Stimulated activated naive CD8-positive, alpha-beta T cell treated with anti-CD3 and anti-CD28 coated beads, Interleukin-15, amount 100 ng/mL, for 72 hours (primary cell): ENCODE measurements at regions not wholly inside any gene's neighbourhood (a gene's known extent, or its start where the extent isn't known, plus 50 kb on each side); places are given as distances from the start of the nearest gene placed in this dataset.
A peak's percentile ranks its signal among the peaks of the same experiment; 100 is the strongest.
"Not testable (repeated sequence)": the region's sequence is repeated elsewhere in the genome, so short reads cannot be mapped to it uniquely, and the experiment has no call there.

Experiments used
- ATAC-seq: fragments of 150-1000 bp; cut with Tn5 transposase; 2 replicates; pipeline ENCODE4 v1.10.0; 2021; ENCODE audit warnings: mild to moderate bottlenecking, moderate library complexity
- DNase-seq, 2 donors: peaks; one replicate each; pipeline ENCODE4 v3.0.0; 2021 to 2022
- H3K27ac Mint-ChIP-seq, 2 donors: one replicate each; pipeline ENCODE4 v1.8.0; 2022; ENCODE audit warnings: mild to moderate bottlenecking in 2 of 2, mixed read lengths in 2 of 2, moderate library complexity in 2 of 2
- H3K27me3 Mint-ChIP-seq: one replicate; pipeline ENCODE4 v1.8.0; 2022; ENCODE audit warnings: mixed read lengths
- H3K4me1 Mint-ChIP-seq: one replicate; pipeline ENCODE4 v1.8.0; 2022; ENCODE audit warnings: mild to moderate bottlenecking, mixed read lengths
- H3K4me3 Mint-ChIP-seq, 2 donors: one replicate each; pipeline ENCODE4 v1.8.0; 2022; ENCODE audit warnings: mild to moderate bottlenecking in 2 of 2, mixed read lengths in 2 of 2, moderate library complexity in 1 of 2
- H3K9me3 Mint-ChIP-seq, 2 donors: one replicate each; pipeline ENCODE4 v1.8.0; 2022; ENCODE audit warnings: mixed read lengths in 2 of 2

GRCh38 chr11:38005597-38005996 lies 1407.6 kb upstream of the RAG2 start:
- no peaks in the 10 kb centered on the region for H3K4me1 Mint-ChIP-seq
- H3K27me3 Mint-ChIP-seq, result no peaks in the 10 kb centered on the region
- no peak overlapping the region for H3K27ac Mint-ChIP-seq
- ATAC-seq, result no peak
- no peak overlapping the region for H3K4me3 Mint-ChIP-seq
- no peak for DNase-seq
- H3K9me3 Mint-ChIP-seq, result peaks cover 0 to 23% of the 10 kb centered on the region in 2 donors

GRCh38 chr11:37999171-37999570 lies 1401.1 kb upstream of the RAG2 start:
- Mint-ChIP-seq H3K27ac (no peak overlapping the region), H3K4me1 (no peaks in the 10 kb centered on the region), H3K9me3 (peaks cover 2 to 16% of the 10 kb centered on the region in 2 donors), H3K27me3 (no peaks in the 10 kb centered on the region), H3K4me3 (no peak overlapping the region)
- no peak for ATAC-seq
- DNase-seq, result no peak

GRCh38 chr11:37995886-37996285 lies 1397.8 kb upstream of the RAG2 start:
- no peak overlapping the region for H3K4me3 Mint-ChIP-seq
- no peaks in the 10 kb centered on the region for H3K27me3 Mint-ChIP-seq
- peaks cover 0 to 8% of the 10 kb centered on the region in 2 donors for H3K9me3 Mint-ChIP-seq
- ATAC-seq (no peak), DNase-seq (no peak)
- no peaks in the 10 kb centered on the region for H3K4me1 Mint-ChIP-seq
- H3K27ac Mint-ChIP-seq, result no peak overlapping the region

GRCh38 chr11:37988031-37988430 lies 1390.0 kb upstream of the RAG2 start:
- Mint-ChIP-seq H3K4me1 (no peaks in the 10 kb centered on the region), H3K9me3 (peaks cover 0 to 4% of the 10 kb centered on the region in 2 donors), H3K4me3 (no peak overlapping the region), H3K27me3 (no peaks in the 10 kb centered on the region), H3K27ac (no peak overlapping the region)
- DNase-seq (no peak), ATAC-seq (no peak)

GRCh38 chr11:37984991-37985390 lies 1387.0 kb upstream of the RAG2 start:
- DNase-seq, result no peak
- no peak for ATAC-seq
- no peaks in the 10 kb centered on the region for H3K27me3 Mint-ChIP-seq
- H3K27ac Mint-ChIP-seq, result no peak overlapping the region
- H3K4me3 Mint-ChIP-seq, result no peak overlapping the region
- no peaks in the 10 kb centered on the region for H3K4me1 Mint-ChIP-seq
- peaks cover 0 to 4% of the 10 kb centered on the region in 2 donors for H3K9me3 Mint-ChIP-seq

GRCh38 chr11:37978647-37979046 lies 1380.6 kb upstream of the RAG2 start:
- no peak overlapping the region for H3K27ac Mint-ChIP-seq
- H3K27me3 Mint-ChIP-seq, result no peaks in the 10 kb centered on the region
- DNase-seq, result no peak
- H3K9me3 Mint-ChIP-seq, result peaks cover 0 to 4% of the 10 kb centered on the region in 2 donors
- no peak overlapping the region for H3K4me3 Mint-ChIP-seq
- no peaks in the 10 kb centered on the region for H3K4me1 Mint-ChIP-seq
- ATAC-seq, result no peak

- no peak for ATAC-seq
- no peak overlapping the region for H3K27ac Mint-ChIP-seq
- no peaks in the 10 kb centered on the region for H3K27me3 Mint-ChIP-seq
- DNase-seq, result no peak
- H3K4me3 Mint-ChIP-seq, result no peak overlapping the region
- no peaks in the 10 kb centered on the region for H3K4me1 Mint-ChIP-seq
- H3K9me3 Mint-ChIP-seq, result peaks cover 4 to 11% of the 10 kb centered on the region in 2 donors
Observed at GRCh38 chr11:37973941-37974340, 1375.9 kb upstream of the RAG2 start.

GRCh38 chr11:37972691-37973090 lies 1374.7 kb upstream of the RAG2 start:
- Mint-ChIP-seq H3K9me3 (peaks cover 4 to 19% of the 10 kb centered on the region in 2 donors), H3K4me1 (no peaks in the 10 kb centered on the region), H3K27ac (no peak overlapping the region), H3K27me3 (no peaks in the 10 kb centered on the region), H3K4me3 (no peak overlapping the region)
- DNase-seq (no peak), ATAC-seq (no peak)

- not testable (repeated sequence) for H3K27me3 Mint-ChIP-seq, DNase-seq, ATAC-seq, H3K4me3 Mint-ChIP-seq, H3K4me1 Mint-ChIP-seq, H3K27ac Mint-ChIP-seq
- H3K9me3 Mint-ChIP-seq, result peaks cover 4 to 25% of the 10 kb centered on the region in 2 donors
Observed at GRCh38 chr11:37969336-37969735, 1371.3 kb upstream of the RAG2 start.

- Mint-ChIP-seq H3K4me1 (no peaks in the 10 kb centered on the region), H3K27ac (no peak overlapping the region), H3K27me3 (no peaks in the 10 kb centered on the region), H3K4me3 (no peak overlapping the region), H3K9me3 (peaks cover 0 to 25% of the 10 kb centered on the region in 2 donors)
- ATAC-seq, result no peak
- DNase-seq, result no peak
Observed at GRCh38 chr11:37968148-37968547, 1370.1 kb upstream of the RAG2 start.

GRCh38 chr11:37967635-37968034 lies 1369.6 kb upstream of the RAG2 start:
- H3K9me3 Mint-ChIP-seq, result peaks cover 0 to 25% of the 10 kb centered on the region in 2 donors

GRCh38 chr11:37963440-37963839 lies 1365.4 kb upstream of the RAG2 start:
- H3K9me3 Mint-ChIP-seq, result peaks cover 13 to 35% of the 10 kb centered on the region in 2 donors
- no peaks in the 10 kb centered on the region for H3K4me1 Mint-ChIP-seq
- H3K27ac Mint-ChIP-seq, result no peak overlapping the region
- no peak overlapping the region for H3K4me3 Mint-ChIP-seq
- no peak for ATAC-seq
- no peaks in the 10 kb centered on the region for H3K27me3 Mint-ChIP-seq
- DNase-seq, result no peak

More at GRCh38 chr11:37967635-37968034, 1369.6 kb upstream of the RAG2 start:
- Mint-ChIP-seq H3K27me3 (no peaks in the 10 kb centered on the region), H3K27ac (no peak overlapping the region), H3K4me1 (no peaks in the 10 kb centered on the region), H3K4me3 (no peak overlapping the region)
- no peak for DNase-seq
- no peak for ATAC-seq

- H3K4me1 Mint-ChIP-seq, result no peaks in the 10 kb centered on the region
- H3K27me3 Mint-ChIP-seq, result no peaks in the 10 kb centered on the region
- ATAC-seq (no peak), DNase-seq (no peak)
- H3K9me3 Mint-ChIP-seq, result peaks cover 23 to 43% of the 10 kb centered on the region in 2 donors
- H3K27ac Mint-ChIP-seq, result no peak overlapping the region
- no peak overlapping the region for H3K4me3 Mint-ChIP-seq
Observed at GRCh38 chr11:37957717-37958116, 1359.7 kb upstream of the RAG2 start.

- no peak overlapping the region for H3K27ac Mint-ChIP-seq
- DNase-seq (no peak), ATAC-seq (no peak)
- peaks cover 5 to 9% of the 10 kb centered on the region in 2 donors for H3K9me3 Mint-ChIP-seq
- H3K4me3 Mint-ChIP-seq, result no peak overlapping the region
- no peaks in the 10 kb centered on the region for H3K4me1 Mint-ChIP-seq
- H3K27me3 Mint-ChIP-seq, result no peaks in the 10 kb centered on the region
Observed at GRCh38 chr11:37951996-37952395, 1354.0 kb upstream of the RAG2 start.

- ATAC-seq (no peak), DNase-seq (no peak)
- Mint-ChIP-seq H3K4me3 (no peak overlapping the region), H3K27ac (no peak overlapping the region), H3K27me3 (no peaks in the 10 kb centered on the region), H3K9me3 (peaks cover 4 to 18% of the 10 kb centered on the region in 2 donors), H3K4me1 (no peaks in the 10 kb centered on the region)
Observed at GRCh38 chr11:37948258-37948657, 1350.2 kb upstream of the RAG2 start.

GRCh38 chr11:37947821-37948220 lies 1349.8 kb upstream of the RAG2 start:
- ATAC-seq (no peak), DNase-seq (no peak)
- Mint-ChIP-seq H3K9me3 (peaks cover 8 to 23% of the 10 kb centered on the region in 2 donors), H3K27ac (no peak overlapping the region), H3K4me1 (no peaks in the 10 kb centered on the region), H3K27me3 (no peaks in the 10 kb centered on the region), H3K4me3 (no peak overlapping the region)

- no peak for ATAC-seq
- H3K4me3 Mint-ChIP-seq, result no peak overlapping the region
- no peaks in the 10 kb centered on the region for H3K27me3 Mint-ChIP-seq
- H3K4me1 Mint-ChIP-seq, result no peaks in the 10 kb centered on the region
- peak in 1 of 2 donors; percentile 3 for DNase-seq
- H3K9me3 Mint-ChIP-seq, result peaks cover 11 to 26% of the 10 kb centered on the region in 2 donors
- H3K27ac Mint-ChIP-seq, result no peak overlapping the region
Observed at GRCh38 chr11:37946155-37946766, 1348.2 kb upstream of the RAG2 start.
